A549 (cell line): ENCODE measurements at regions not wholly inside any gene's neighbourhood (a gene's known extent, or its start where the extent isn't known, plus 50 kb on each side); places are given as distances from the start of the nearest gene placed in this dataset.

Experiments
- ATAC-seq, 2 experiments: fragments of 200-7000 bp in 1 of 2; fragments of >200 bp in 1 of 2; cut with Nextera tagmentation in 1 of 2; cut with Tn5 transposase in 1 of 2; 3 replicates each; pipeline versions ENCODE4 v1.8.0 to v1.9.1; 2018 to 2020; ENCODE audit warnings: mild to moderate bottlenecking in 1 of 2, moderate library complexity in 1 of 2
- CTCF ChIA-PET: fragments of 300-600 bp; sonication (Branson Sonifier 250); formaldehyde crosslinking; extraction: SDS; loops from one replicate; lab custom pipeline; 2021; ENCODE audit warnings: antibody characterized with exemption, inconsistent platforms; lab: Yijun Ruan, JAX
- POLR2A ChIA-PET: fragments of 350-600 bp; formaldehyde crosslinking; extraction: SDS; loops from one replicate; lab custom pipeline; 2021; ENCODE audit warnings: antibody characterized with exemption, inconsistent platforms; lab: Yijun Ruan, JAX
- DNase-seq, 2 experiments: peaks; one replicate each; pipeline versions ENCODE4 v3.0.0 to v3.0.0-alpha.2; 2011 to 2016; ENCODE audit warnings: low read depth in 1 of 2, low spot score in 1 of 2
- FAIRE-seq: peaks from 2 replicates; lab custom pipeline; 2011; peaks lifted over from hg19 to GRCh38; lab: Jason Lieb, UNC
- H3K27ac ChIP-seq, 2 experiments: fragments of >200 bp; sonication (Bioruptor Twin); formaldehyde crosslinking; 3 replicates each; pipeline ENCODE4 v1.5.1; 2016 to 2017
- H3K4me1 ChIP-seq: fragments of >200 bp; sonication (Bioruptor Twin); formaldehyde crosslinking; 3 replicates; pipeline ENCODE4 v1.6.1; 2016
- H3K4me2 ChIP-seq: fragments of >200 bp; sonication (Bioruptor Twin); formaldehyde crosslinking; 3 replicates; pipeline ENCODE4 v1.6.1; 2016
- H3K4me3 ChIP-seq: fragments of >200 bp; sonication (Bioruptor Twin); formaldehyde crosslinking; 3 replicates; pipeline ENCODE4 v1.5.1; 2016
- H3K9me3 ChIP-seq: fragments of >200 bp; sonication (Bioruptor Twin); formaldehyde crosslinking; 3 replicates; pipeline ENCODE4 v1.6.1; 2016
- CBX2 ChIP-seq: fragments of 200-600 bp; sonication (generic); IDR thresholded peaks from 2 replicates; pipeline ENCODE4 v1.6.1; 2016; ENCODE audit warnings: low read depth, mild to moderate bottlenecking, borderline replicate concordance
- CHD4 ChIP-seq: fragments of 200-600 bp; sonication (generic); IDR thresholded peaks from 2 replicates; pipeline ENCODE4 v1.6.1; 2016; ENCODE audit warnings: antibody characterized with exemption, mild to moderate bottlenecking, borderline replicate concordance
- CTCF ChIP-seq: fragments of >200 bp; sonication (Bioruptor Twin); formaldehyde crosslinking; IDR thresholded peaks from 3 replicates; pipeline ENCODE4 v1.5.1; 2016
- EHF ChIP-seq: fragments of 250-450 bp; sonication (Bioruptor Pico); IDR thresholded peaks from 2 replicates; pipeline ENCODE4 v1.5.0; 2020; ENCODE audit warnings: mild to moderate bottlenecking
- EP300 ChIP-seq, 2 experiments: fragments of >200 bp; sonication (Bioruptor Twin); formaldehyde crosslinking; IDR thresholded peaks; 2 replicates in 1 of 2; 3 replicates in 1 of 2; pipeline ENCODE4 v1.6.1; 2016 to 2017
- FOSB ChIP-seq: fragments of 250-450 bp; sonication (Bioruptor Pico); IDR thresholded peaks from 2 replicates; pipeline ENCODE4 v1.5.0; 2020; ENCODE audit warnings: mild to moderate bottlenecking, moderate library complexity
- HES2 ChIP-seq: fragments of >200 bp; sonication (Bioruptor Twin); formaldehyde crosslinking; IDR thresholded peaks from 2 replicates; pipeline ENCODE4 v1.6.1; 2016
- HMGXB4 ChIP-seq: fragments of 250-450 bp; sonication (Bioruptor Pico); IDR thresholded peaks from 2 replicates; pipeline ENCODE4 v1.5.0; 2021; ENCODE audit warnings: mild to moderate bottlenecking, moderate library complexity, borderline replicate concordance
- HOXB5 ChIP-seq: fragments of 250-450 bp; sonication (Bioruptor Pico); IDR thresholded peaks from 2 replicates; pipeline ENCODE4 v1.5.0; 2020; ENCODE audit warnings: mild to moderate bottlenecking, moderate library complexity
- KDM1A ChIP-seq: fragments of 200-600 bp; sonication (generic); IDR thresholded peaks from 2 replicates; pipeline ENCODE4 v1.6.1; 2016; ENCODE audit warnings: low read depth, mild to moderate bottlenecking
- KDM5A ChIP-seq: fragments of 200-600 bp; sonication (generic); IDR thresholded peaks from 2 replicates; pipeline ENCODE4 v1.6.1; 2016; ENCODE audit warnings: antibody characterized with exemption, mild to moderate bottlenecking
- NFE2L2 ChIP-seq: fragments of 150-350 bp; conservative IDR thresholded peaks from 2 replicates; pipeline ENCODE4 v1.6.1; 2014; ENCODE audit warnings: low read length
- NPAS2 ChIP-seq: fragments of 250-450 bp; sonication (Bioruptor Pico); IDR thresholded peaks from 2 replicates; pipeline ENCODE4 v1.8.0; 2022; ENCODE audit warnings: mild to moderate bottlenecking, moderate library complexity, borderline replicate concordance
- POLR2AphosphoS2 ChIP-seq: conservative IDR thresholded peaks from 2 replicates; pipeline ENCODE4 v1.6.1; 2012; ENCODE audit warnings: low read length, improper control_type of control experiment, inconsistent platforms
- RAD21 ChIP-seq, 2 experiments: fragments of >200 bp in 1 of 2; sonication (Bioruptor Twin) in 1 of 2; formaldehyde crosslinking in 1 of 2; IDR thresholded peaks in 1 of 2; conservative IDR thresholded peaks in 1 of 2; 2 replicates in 1 of 2; 3 replicates in 1 of 2; pipeline ENCODE4 v1.6.1; 2012 to 2018; ENCODE audit warnings: inconsistent platforms in 1 of 2
- RFX5 ChIP-seq: fragments of 450-650 bp; IDR thresholded peaks from 2 replicates; pipeline ENCODE4 v1.7.1; 2014; ENCODE audit warnings: antibody characterized with exemption, mild to moderate bottlenecking, moderate library complexity
- SMC3 ChIP-seq: fragments of >200 bp; sonication (Bioruptor Twin); formaldehyde crosslinking; IDR thresholded peaks from 3 replicates; pipeline ENCODE4 v1.6.1; 2018; ENCODE audit warnings: inconsistent platforms
- SREBF2 ChIP-seq: fragments of 450-650 bp; IDR thresholded peaks from 2 replicates; pipeline ENCODE4 v1.6.1; 2014; ENCODE audit warnings: mild to moderate bottlenecking, moderate library complexity
- ZC3H11A ChIP-seq: fragments of 450-650 bp; IDR thresholded peaks from 2 replicates; pipeline ENCODE4 v1.6.1; 2014; ENCODE audit warnings: antibody characterized with exemption, mild to moderate bottlenecking
- ZFP36 ChIP-seq: fragments of 450-650 bp; IDR thresholded peaks from 2 replicates; pipeline ENCODE4 v1.6.1; 2014; ENCODE audit warnings: borderline replicate concordance; ENCODE audit not compliant: partially characterized antibody
- ZNF302 ChIP-seq: fragments of 250-450 bp; sonication (Bioruptor Pico); IDR thresholded peaks from 2 replicates; pipeline ENCODE4 v1.9.0; 2021; ENCODE audit warnings: inconsistent platforms, mild to moderate bottlenecking, moderate library complexity
- WGBS: methylation state at CpG from one replicate; pipeline ENCODE4 v1.1.6; 2017; ENCODE audit errors: missing lambda C conversion rate; 5-methylcytosine and 5-hydroxymethylcytosine counted together

- TF ChIP-seq EHF (CRISPR knock-in tag): no peak
These were observed 159.2 kb downstream of the SPRY1 start (continued) for GRCh38 chr4:123555807-123556273.

- 91% methylated on average over 4 of the region's 4 CpGs for WGBS
- ChIA-PET CTCF (interaction anchor here (2.6 kb wide), 1 partner anchor 8 kb away, joined by 16 read pairs; no protein-coding TSS in a partner anchor), POLR2A (no interaction called here)
- FAIRE-seq (no peak), ATAC-seq (no peak), DNase-seq (no peak)
- no peak for TF ChIP-seq EP300 (IDR thresholded peaks at IDR 0.05)
- no peak for TF ChIP-seq FOSB (CRISPR knock-in tag)
- no peak for TF ChIP-seq SMC3
- TF ChIP-seq HMGXB4 (CRISPR knock-in tag): no peak
- no peak for TF ChIP-seq RAD21 (conservative IDR thresholded peaks at IDR 0.05 in 1 of 2, IDR thresholded peaks at IDR 0.05 in 1 of 2)
- no peak for TF ChIP-seq NPAS2
- TF ChIP-seq EHF (CRISPR knock-in tag): no peak
- no peak for TF ChIP-seq HES2
- no peak for TF ChIP-seq KDM5A
- H3K4me3 ChIP-seq: no peak overlapping the region
- H3K27ac ChIP-seq: peak overlapping the region; percentile 88
- peak overlapping the region; percentile 80; the same call in 2 of the 3 replicates for H3K4me2 ChIP-seq
- no peaks in the 10 kb centered on the region for H3K9me3 ChIP-seq
- peaks cover 51% of the 10 kb centered on the region for H3K4me1 ChIP-seq
These were observed 159.9 kb downstream of the SPRY1 start for GRCh38 chr4:123556526-123556925.

- ATAC-seq: no peak
- Histone ChIP-seq H3K4me2 (no peak overlapping the region), H3K4me3 (no peak overlapping the region), H3K4me1 (peaks cover 55% of the 10 kb centered on the region), H3K9me3 (no peaks in the 10 kb centered on the region), H3K27ac (peak overlapping the region in 1 of 2 experiments; percentile 46; a peak in 2 of 6 replicates)
- CTCF ChIA-PET: interaction anchor here (1.0 kb wide), 1 partner anchor 11 kb away, joined by 3 read pairs; no protein-coding TSS in a partner anchor
- POLR2A ChIA-PET: no interaction called here
- no peak for FAIRE-seq
- no peak for DNase-seq
- 75% methylated on average over 4 of the region's 4 CpGs for WGBS
- TF ChIP-seq KDM1A (no peak), ZNF302 (no peak), KDM5A (no peak), RFX5 (no peak), CBX2 (no peak), ZFP36 (no peak), RAD21 (conservative IDR thresholded peaks at IDR 0.05 in 1 of 2, IDR thresholded peaks at IDR 0.05 in 1 of 2) (no peak), HOXB5 (CRISPR knock-in tag) (no peak), POLR2AphosphoS2 (no peak), ZC3H11A (no peak), SREBF2 (no peak), CHD4 (no peak), CTCF (no peak), NFE2L2 (no peak)
These were observed 161.4 kb downstream of the SPRY1 start for GRCh38 chr4:123557857-123558536.
